ENCODE measurements at regions not wholly inside any gene's neighbourhood (a gene's known extent, or its start where the extent isn't known, plus 50 kb on each side); places are given as distances from the start of the nearest gene placed in this dataset.
A peak's percentile ranks its signal among the peaks of the same experiment; 100 is the strongest.
"Not testable (repeated sequence)": the region's sequence is repeated elsewhere in the genome, so short reads cannot be mapped to it uniquely, and the experiment has no call there.

GRCh38 chr5:108587821-108588220 is 159.9 kb upstream of the FER start:
- no peak for DNase-seq (ENCODE audit: low read depth)

- no peak for DNase-seq (ENCODE audit: low read depth)
Observed at GRCh38 chr5:108581026-108581425, 166.7 kb upstream of the FER start.

DNA sequence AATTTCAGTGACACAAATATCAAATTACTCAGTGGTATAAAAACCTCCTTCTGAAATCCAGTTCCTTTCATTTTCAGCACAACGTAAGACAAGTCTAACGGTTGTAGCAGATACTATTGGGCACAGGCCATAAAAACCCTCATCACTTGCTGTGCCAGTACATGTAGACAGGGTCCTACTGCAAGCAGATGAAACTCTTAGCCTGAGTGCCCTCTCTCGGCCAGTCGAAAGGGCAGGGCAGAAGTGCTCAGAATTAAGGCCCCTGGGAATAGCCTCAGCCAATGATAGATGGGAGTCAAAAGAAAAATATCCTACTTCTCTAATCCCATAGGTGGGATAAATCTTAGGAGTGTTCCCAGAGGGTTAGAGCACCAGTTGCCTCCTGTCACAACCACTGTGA is 168.5 kb upstream of the FER start:
- no peak for DNase-seq (ENCODE audit: low read depth)

- no peak for DNase-seq (ENCODE audit: low read depth)
Observed at GRCh38 chr5:108578791-108579190, 168.9 kb upstream of the FER start.

DNA sequence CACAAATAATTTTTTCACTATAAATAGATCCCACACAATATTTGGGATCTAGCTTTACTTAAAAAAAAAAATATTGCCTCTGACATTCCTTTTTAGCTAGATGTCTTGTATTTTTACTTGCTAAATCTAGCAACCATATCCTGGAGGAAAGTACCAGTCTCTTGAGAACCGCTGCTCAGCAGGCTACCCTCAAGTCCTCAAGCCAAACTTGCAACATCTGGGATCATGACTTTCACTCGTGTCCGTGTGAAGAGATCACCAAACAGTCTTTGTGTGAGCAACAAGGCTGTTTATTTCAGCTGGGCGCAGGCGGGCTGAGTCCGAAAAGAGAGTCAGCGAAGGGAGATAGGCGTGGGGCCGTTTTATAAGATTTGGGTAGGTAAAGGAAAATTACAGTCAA is 180.3 kb upstream of the FER start:
- DNase-seq (ENCODE audit: low read depth): no peak

GRCh38 chr5:108564441-108564840 is 182.5 kb upstream of the FBXL17 start:
- DNase-seq (ENCODE audit: low read depth): no peak

DNA sequence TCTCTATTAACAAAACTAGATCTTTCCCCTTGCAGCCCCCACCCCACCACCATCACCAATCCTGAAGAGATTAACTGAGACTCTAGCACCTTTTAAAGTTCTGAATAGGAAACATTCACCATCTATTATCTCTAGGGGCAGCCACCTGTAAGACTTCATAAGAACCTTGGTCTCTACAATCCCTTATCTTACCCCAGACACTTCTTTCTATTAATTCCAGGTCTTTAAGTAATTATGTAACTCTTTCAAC is 180.2 kb upstream of the FBXL17 start:
- DNase-seq (ENCODE audit: low read depth): no peak

DNA sequence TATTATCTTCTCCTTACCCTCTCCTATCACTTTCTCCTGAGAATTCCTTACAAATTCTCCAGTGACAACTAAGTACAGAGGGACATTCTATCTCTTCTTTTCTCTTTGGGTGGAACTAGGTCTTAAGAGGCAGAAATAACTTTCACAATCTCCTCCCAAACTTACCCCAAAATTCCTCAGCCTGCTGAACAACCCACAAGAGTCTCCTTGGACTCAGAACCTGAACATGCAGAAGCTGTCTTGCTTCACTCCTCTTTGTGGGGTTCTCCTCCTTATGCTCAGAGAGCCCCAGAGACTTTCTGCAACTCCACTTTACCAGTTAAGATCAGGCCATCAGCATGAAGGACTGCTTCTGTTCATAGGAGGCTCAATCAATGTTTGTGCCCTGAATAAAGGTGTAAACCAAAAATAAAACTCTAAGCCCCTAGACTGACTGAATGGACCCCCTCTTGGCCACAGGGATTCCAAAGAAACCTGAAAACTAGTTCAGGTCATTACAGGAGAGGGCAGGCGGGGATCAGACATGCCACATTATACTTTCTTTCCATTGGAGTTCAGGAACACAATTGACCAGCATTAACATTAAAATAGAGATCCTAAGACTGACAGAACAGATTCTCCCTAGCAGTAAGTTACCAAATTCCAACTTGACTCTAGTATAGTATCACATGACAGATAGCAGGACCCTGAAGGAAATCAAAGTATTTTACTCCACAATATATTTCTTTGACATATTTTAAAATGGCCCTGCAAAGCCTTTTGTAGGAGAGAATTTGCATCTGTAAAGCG is 179.7 kb upstream of the FBXL17 start:
- peak; percentile 43 for DNase-seq (ENCODE audit: low read depth)

DNA sequence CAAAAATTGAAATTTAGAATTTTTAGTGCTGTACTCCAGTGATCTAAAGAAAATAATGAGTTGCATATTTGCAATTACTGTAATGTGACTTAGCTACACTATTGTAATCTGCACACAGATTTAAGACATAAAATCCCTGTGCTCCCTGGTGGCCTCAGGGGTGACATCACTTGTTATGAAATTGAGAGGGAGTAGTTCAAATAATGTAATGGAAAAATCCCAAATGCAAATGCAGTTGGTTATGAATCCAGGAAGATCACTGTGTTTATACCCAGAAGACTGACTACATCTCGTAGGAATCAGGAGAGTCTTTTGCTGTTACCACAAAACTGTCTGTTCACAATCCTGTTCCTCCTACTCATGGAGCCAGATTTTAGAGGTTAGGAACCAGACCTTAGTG is 178.7 kb upstream of the FBXL17 start:
- peak; percentile 92 for DNase-seq (ENCODE audit: low read depth)

- DNase-seq (ENCODE audit: low read depth): no peak
Observed at GRCh38 chr5:108560166-108560565, 178.3 kb upstream of the FBXL17 start.

GRCh38 chr5:108558840-108559239 is 176.9 kb upstream of the FBXL17 start:
- DNase-seq (ENCODE audit: low read depth): not testable (repeated sequence)

GRCh38 chr5:108558142-108558541 is 176.2 kb upstream of the FBXL17 start:
- DNase-seq (ENCODE audit: low read depth): not testable (repeated sequence)

DNA sequence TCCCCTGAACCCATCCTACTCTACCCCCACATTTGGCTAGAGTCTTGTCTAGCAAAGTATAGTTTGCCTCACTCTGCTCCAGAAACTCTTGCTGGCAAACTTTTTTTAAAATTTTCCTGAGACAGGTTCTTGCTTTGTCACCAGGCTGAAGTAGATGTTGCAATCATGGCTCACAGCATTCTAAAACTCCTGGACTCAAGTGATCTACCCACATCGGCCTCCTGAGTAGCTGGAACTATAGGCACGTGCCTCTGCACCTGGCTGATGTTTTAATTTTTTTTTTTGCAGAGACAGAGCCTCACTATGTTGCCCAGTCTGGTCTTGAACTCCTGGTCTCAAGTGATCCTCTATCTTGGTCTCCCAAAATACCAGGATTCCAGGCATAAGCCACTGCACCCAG is 175.8 kb upstream of the FBXL17 start:
- DNase-seq (ENCODE audit: low read depth): peak; percentile 46

GRCh38 chr5:108556441-108557145 is 174.7 kb upstream of the FBXL17 start:
- DNase-seq (ENCODE audit: low read depth): peak; percentile 48

DNA sequence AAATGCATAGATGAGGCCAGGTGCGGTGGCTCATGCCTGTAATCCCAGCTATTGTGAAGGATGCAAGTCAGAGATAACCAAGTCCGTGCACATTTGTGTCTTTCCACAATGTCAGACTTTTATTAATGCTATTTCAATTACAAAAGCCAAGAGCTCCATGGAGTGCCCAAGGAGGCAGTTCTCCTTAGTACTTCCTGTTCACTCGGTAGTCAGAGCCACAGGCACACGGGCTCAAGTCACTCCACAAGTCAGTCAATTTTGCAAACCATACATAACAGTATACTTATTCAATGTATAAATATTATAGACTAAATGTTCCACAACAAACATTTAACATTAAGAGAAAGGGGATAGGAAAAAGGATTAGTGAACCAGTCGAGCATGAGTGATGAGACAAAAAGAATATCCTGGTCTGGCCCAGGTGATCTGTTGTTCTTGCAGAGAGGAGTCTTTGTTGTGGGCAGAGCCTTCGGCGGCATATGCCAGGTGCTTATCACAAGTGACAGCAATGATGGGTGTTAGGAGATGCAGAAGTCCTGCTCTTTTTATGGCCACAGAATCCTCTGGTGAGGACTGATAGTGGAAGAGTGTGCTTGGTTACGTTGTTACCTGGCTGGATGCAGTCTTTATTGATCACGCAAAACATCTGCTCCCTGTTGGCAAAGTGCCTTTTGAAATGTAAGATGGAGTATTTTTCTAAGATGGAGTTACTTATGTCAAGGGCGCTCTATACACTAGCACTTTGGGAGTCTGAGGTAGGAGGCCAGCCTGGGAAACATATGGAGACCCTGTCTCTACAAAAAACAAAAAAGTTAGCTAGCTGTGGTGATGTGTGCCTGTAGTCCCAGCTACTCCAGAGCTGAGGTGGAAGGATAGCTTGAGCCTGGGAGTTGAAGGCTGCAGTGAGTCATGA is 167.0 kb upstream of the FBXL17 start:
- no peak for DNase-seq (ENCODE audit: low read depth)

GRCh38 chr5:108546939-108547338 is 165.0 kb upstream of the FBXL17 start:
- no peak for DNase-seq (ENCODE audit: low read depth)

- peak; percentile 58 for DNase-seq (ENCODE audit: low read depth)
Observed at GRCh38 chr5:108545301-108545700, 163.4 kb upstream of the FBXL17 start.

DNA sequence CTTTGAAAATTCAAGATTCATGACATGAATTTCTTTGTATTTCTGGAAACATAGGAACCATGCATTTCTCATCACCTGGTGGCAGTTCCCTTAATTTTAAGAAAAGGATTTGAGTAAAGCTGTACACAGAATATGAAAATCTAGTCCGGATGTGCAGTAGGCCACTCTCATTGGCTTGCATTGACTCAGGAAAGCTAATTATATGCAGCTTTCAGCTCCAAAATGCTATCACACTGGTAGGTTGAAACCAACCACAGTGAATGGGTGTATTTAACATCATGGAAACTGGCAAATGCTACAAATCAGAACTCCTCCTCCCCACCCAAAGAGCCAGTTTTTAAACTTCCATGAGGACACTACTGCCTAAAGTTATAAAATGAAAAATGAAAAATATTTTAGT is 161.6 kb upstream of the FBXL17 start:
- no peak for DNase-seq (ENCODE audit: low read depth)

- no peak for DNase-seq (ENCODE audit: low read depth)
Observed at GRCh38 chr5:108541836-108542235, 159.9 kb upstream of the FBXL17 start.

- DNase-seq (ENCODE audit: low read depth): no peak
Observed at GRCh38 chr5:108536321-108536720, 154.4 kb upstream of the FBXL17 start.

DNA sequence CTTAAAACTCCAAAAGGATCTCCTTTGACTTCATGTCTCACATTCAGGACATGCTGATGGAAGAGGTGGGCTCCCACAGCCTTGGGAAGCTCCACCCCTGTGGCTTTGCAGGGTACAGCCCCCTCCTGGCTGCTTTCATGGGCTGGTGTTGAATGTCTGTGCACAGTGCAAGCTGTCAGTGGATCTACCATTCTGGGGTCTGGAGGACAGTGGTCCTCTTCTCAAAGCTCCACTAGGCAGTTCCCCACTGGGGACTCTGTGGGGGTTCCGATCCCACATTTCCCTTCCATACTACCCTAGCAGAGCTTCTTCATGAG is 150.2 kb upstream of the FBXL17 start:
- not testable (repeated sequence) for DNase-seq (ENCODE audit: low read depth)

DNA sequence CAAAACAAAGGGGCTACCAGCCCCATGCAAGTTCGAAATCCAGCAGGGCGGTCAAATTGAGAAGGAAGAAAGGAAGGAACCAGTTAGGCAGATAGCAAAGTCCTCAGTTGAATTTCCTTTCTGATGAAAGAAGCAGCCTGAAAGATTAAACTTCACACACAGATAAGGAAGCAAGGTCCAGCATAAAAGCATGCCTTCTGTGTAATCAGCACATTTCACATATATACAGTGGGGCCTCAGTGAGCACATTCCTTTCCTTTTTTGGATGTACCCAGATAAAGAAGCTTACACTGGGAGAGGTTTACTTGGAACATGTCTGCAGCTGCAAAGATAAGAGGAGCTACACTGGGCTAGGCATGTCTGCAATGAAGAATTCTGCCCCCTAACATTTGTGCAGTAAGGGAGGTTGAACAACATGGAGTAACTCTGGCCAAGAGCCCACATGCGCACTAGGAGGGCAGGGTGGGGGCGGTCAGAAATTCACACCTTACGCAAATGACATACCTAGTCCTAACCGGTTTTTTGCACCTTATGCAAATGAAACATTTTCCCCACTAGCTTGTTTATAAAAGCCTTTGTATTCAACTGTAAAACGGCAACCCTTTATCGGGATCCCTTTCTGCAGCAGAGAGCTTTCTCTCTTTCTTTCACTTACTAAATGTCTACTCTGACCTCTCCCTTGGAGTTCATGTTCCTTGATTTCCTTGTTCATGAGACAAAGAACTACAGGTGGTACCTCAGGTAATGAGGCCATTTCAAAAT is 149.7 kb upstream of the FBXL17 start:
- DNase-seq (ENCODE audit: low read depth): peak; percentile 98
